RWPE1 (cell line): ENCODE measurements at regions not wholly inside any gene's neighbourhood (a gene's known extent, or its start where the extent isn't known, plus 50 kb on each side); places are given as distances from the start of the nearest gene placed in this dataset.

Experiments used
- CTCF ChIA-PET: fragments of 350-600 bp; sonication (Branson Sonifier 250); formaldehyde crosslinking; extraction: SDS; loops from one replicate; lab custom pipeline; 2021; lab: Yijun Ruan, JAX
- POLR2A ChIA-PET: fragments of 400-600 bp; formaldehyde crosslinking; extraction: SDS; loops from one replicate; lab custom pipeline; 2020; ENCODE audit warnings: antibody characterized with exemption; ENCODE audit not compliant: low non-redundant PET; lab: Yijun Ruan, JAX
- DNase-seq: peaks from one replicate; pipeline ENCODE4 v3.0.0; 2012; ENCODE audit warnings: low spot score
- H3K27ac ChIP-seq: fragments of 450-650 bp; 2 replicates; pipeline ENCODE4 v1.5.1; 2017
- CTCF ChIP-seq: fragments of 450-650 bp; conservative IDR thresholded peaks from 2 replicates; pipeline ENCODE4 v1.5.1; 2017; ENCODE audit warnings: low read depth, mild to moderate bottlenecking

GRCh38 chr5:87115839-87116364 lies 151.8 kb upstream of the RASA1 start:
- ChIA-PET POLR2A (no interaction called here), CTCF (interaction anchor here (0.6 to 0.9 kb wide), 3 partner anchors 9 to 33 kb away, joined by 3 to 6 read pairs (median 4); no protein-coding TSS in a partner anchor)
- DNase-seq = no peak
- no peak overlapping the region for H3K27ac ChIP-seq
- no peak for TF ChIP-seq CTCF

- CTCF ChIA-PET = interaction anchor here (0.7 to 0.9 kb wide), 3 partner anchors 19 to 35 kb away, joined by 3 to 6 read pairs (median 4); no protein-coding TSS in a partner anchor
- no peak for TF ChIP-seq CTCF
- POLR2A ChIA-PET = interaction anchor here (0.8 to 1.8 kb wide), 2 partner anchors 97 to 151 kb away, joined by 8 to 9 read pairs; partner anchors contain the start of gene RASA1
- DNase-seq = no peak
- H3K27ac ChIP-seq = no peak overlapping the region
Observed at GRCh38 chr5:87116825-87117512, 150.7 kb upstream of the RASA1 start.

GRCh38 chr5:87119588-87119987 lies 148.1 kb upstream of the RASA1 start:
- ChIA-PET CTCF (interaction anchor here (0.7 kb wide), 1 partner anchor 240 kb away, joined by 3 read pairs; no protein-coding TSS in a partner anchor), POLR2A (interaction anchor here (0.8 kb wide), 1 partner anchor 148 kb away, joined by 3 read pairs; the partner anchor contains the start of gene RASA1)
- peak overlapping the region; percentile 86 for H3K27ac ChIP-seq
- TF ChIP-seq CTCF = no peak
- DNase-seq = no peak

GRCh38 chr5:87120518-87121303 lies 147.0 kb upstream of the RASA1 start:
- CTCF ChIA-PET = no interaction called here
- H3K27ac ChIP-seq = peak overlapping the region; percentile 86; the same call in 1 of the 2 replicates
- TF ChIP-seq CTCF = no peak
- peak; percentile 91 for DNase-seq
- POLR2A ChIA-PET = interaction anchor here (1.3 kb wide), 1 partner anchor 147 kb away, joined by 4 read pairs; the partner anchor contains the start of gene RASA1

GRCh38 chr5:87121304-87122150 lies 146.2 kb upstream of the RASA1 start:
- DNase-seq = peak; percentile 80
- POLR2A ChIA-PET = interaction anchor here (1.3 kb wide), 1 partner anchor 146 kb away, joined by 4 read pairs; the partner anchor contains the start of gene RASA1
- CTCF ChIA-PET = no interaction called here
- no peak for TF ChIP-seq CTCF
- H3K27ac ChIP-seq = no peak overlapping the region; the same call in 1 of the 2 replicates
